ENCODE measurements at regions not wholly inside any gene's neighbourhood (a gene's known extent, or its start where the extent isn't known, plus 50 kb on each side); places are given as distances from the start of the nearest gene placed in this dataset.

GRCh38 chr3:110925798-110926197 is 145.8 kb upstream of the NECTIN3 start:
- no peak for TF ChIP-seq POLR2A (IDR thresholded peaks at IDR 0.05; ENCODE audit: low read depth, low read length)
- TF ChIP-seq POLR2AphosphoS5 (IDR thresholded peaks at IDR 0.05; ENCODE audit: low read depth, low read length): no peak

All from GM12892 (cell line).